ENCODE measurements at regions not wholly inside any gene's neighbourhood (a gene's known extent, or its start where the extent isn't known, plus 50 kb on each side); places are given as distances from the start of the nearest gene placed in this dataset.

- TF ChIP-seq, protein P1, sequence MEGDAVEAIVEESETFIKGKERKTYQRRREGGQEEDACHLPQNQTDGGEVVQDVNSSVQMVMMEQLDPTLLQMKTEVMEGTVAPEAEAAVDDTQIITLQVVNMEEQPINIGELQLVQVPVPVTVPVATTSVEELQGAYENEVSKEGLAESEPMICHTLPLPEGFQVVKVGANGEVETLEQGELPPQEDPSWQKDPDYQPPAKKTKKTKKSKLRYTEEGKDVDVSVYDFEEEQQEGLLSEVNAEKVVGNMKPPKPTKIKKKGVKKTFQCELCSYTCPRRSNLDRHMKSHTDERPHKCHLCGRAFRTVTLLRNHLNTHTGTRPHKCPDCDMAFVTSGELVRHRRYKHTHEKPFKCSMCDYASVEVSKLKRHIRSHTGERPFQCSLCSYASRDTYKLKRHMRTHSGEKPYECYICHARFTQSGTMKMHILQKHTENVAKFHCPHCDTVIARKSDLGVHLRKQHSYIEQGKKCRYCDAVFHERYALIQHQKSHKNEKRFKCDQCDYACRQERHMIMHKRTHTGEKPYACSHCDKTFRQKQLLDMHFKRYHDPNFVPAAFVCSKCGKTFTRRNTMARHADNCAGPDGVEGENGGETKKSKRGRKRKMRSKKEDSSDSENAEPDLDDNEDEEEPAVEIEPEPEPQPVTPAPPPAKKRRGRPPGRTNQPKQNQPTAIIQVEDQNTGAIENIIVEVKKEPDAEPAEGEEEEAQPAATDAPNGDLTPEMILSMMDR (IDR thresholded peaks at IDR 0.05), result no peak
- TF ChIP-seq POLR2A (IDR thresholded peaks at IDR 0.05), result no peak
These were observed 326.9 kb upstream of the RBMY1B start for GRCh38 chrY:21184271-21184670.
